Effector CD8-positive, alpha-beta T cell (primary cell): ENCODE measurements at regions not wholly inside any gene's neighbourhood (a gene's known extent, or its start where the extent isn't known, plus 50 kb on each side); places are given as distances from the start of the nearest gene placed in this dataset.
"Not testable (repeated sequence)": the region's sequence is repeated elsewhere in the genome, so short reads cannot be mapped to it uniquely, and the experiment has no call there.

Source experiments
- DNase-seq: peaks from one replicate; lab custom pipeline; 2025; lab: John Stamatoyannopoulos, UW

GRCh38 chr14:83291714-83292113, 1758.1 kb upstream of the SEL1L start:
- no peak for DNase-seq

- DNase-seq, result no peak
Measured at GRCh38 chr14:83294941-83295340, 1761.3 kb upstream of the SEL1L start.

- DNase-seq, result no peak
Measured at GRCh38 chr14:83297361-83297760, 1763.7 kb upstream of the SEL1L start.

GRCh38 chr14:83298016-83298415, 1764.4 kb upstream of the SEL1L start:
- DNase-seq, result not testable (repeated sequence)

- no peak for DNase-seq
Measured at GRCh38 chr14:83300476-83301064, 1766.9 kb upstream of the SEL1L start.

- no peak for DNase-seq
Measured at GRCh38 chr14:83301791-83302190, 1768.1 kb upstream of the SEL1L start.

GRCh38 chr14:83309211-83309610, 1775.6 kb upstream of the SEL1L start:
- DNase-seq, result no peak

- DNase-seq, result no peak
Measured at GRCh38 chr14:83309833-83310232, 1776.2 kb upstream of the SEL1L start.

- no peak for DNase-seq
Measured at GRCh38 chr14:83312511-83312910, 1778.9 kb upstream of the SEL1L start.

- DNase-seq, result no peak
Measured at GRCh38 chr14:83314764-83315163, 1781.1 kb upstream of the SEL1L start.

- no peak for DNase-seq
Measured at GRCh38 chr14:83316356-83316755, 1782.7 kb upstream of the SEL1L start.

- DNase-seq, result no peak
Measured at GRCh38 chr14:83320837-83321236, 1787.2 kb upstream of the SEL1L start.

GRCh38 chr14:83331513-83331912, 1797.9 kb upstream of the SEL1L start:
- no peak for DNase-seq

- no peak for DNase-seq
Measured at GRCh38 chr14:83342590-83342989, 1808.9 kb upstream of the SEL1L start.

- DNase-seq, result no peak
Measured at GRCh38 chr14:83347874-83348273, 1814.2 kb upstream of the SEL1L start.

- DNase-seq, result no peak
Measured at GRCh38 chr14:83355609-83356008, 1822.0 kb upstream of the SEL1L start.

GRCh38 chr14:83356080-83356479, 1822.4 kb upstream of the SEL1L start:
- no peak for DNase-seq

- no peak for DNase-seq
Measured at GRCh38 chr14:83372271-83372670, 1838.6 kb upstream of the SEL1L start.

- DNase-seq, result no peak
Measured at GRCh38 chr14:83379436-83379835, 1845.8 kb upstream of the SEL1L start.

- DNase-seq, result no peak
Measured at GRCh38 chr14:83384253-83384652, 1850.6 kb upstream of the SEL1L start.

GRCh38 chr14:83395321-83395720, 1861.7 kb upstream of the SEL1L start:
- no peak for DNase-seq

- no peak for DNase-seq
Measured at GRCh38 chr14:83416476-83416875, 1882.8 kb upstream of the SEL1L start.

- no peak for DNase-seq
Measured at GRCh38 chr14:83419420-83419819, 1885.8 kb upstream of the SEL1L start.

GRCh38 chr14:83421711-83422110, 1888.1 kb upstream of the SEL1L start:
- no peak for DNase-seq

GRCh38 chr14:83425138-83425537, 1891.5 kb upstream of the SEL1L start:
- DNase-seq, result no peak
